SK-N-SH treated with all-trans-retinoic acid at 6 μM for 48 hours (cell line): ENCODE measurements at regions not wholly inside any gene's neighbourhood (a gene's known extent, or its start where the extent isn't known, plus 50 kb on each side); places are given as distances from the start of the nearest gene placed in this dataset.

ENCODE experiments used
- ARNTL ChIP-seq: fragments of 450-650 bp; formaldehyde crosslinking; IDR thresholded peaks from 2 replicates; pipeline ENCODE4 v1.5.0; 2020; ENCODE audit warnings: low read depth, mild to moderate bottlenecking, moderate library complexity, borderline replicate concordance
- PATZ1 ChIP-seq: fragments of 250-450 bp; sonication (Bioruptor Pico); IDR thresholded peaks from 2 replicates; pipeline ENCODE4 v1.8.0; 2020; ENCODE audit warnings: mild to moderate bottlenecking, moderate library complexity, borderline replicate concordance
- RARB ChIP-seq: fragments of 250-450 bp; sonication (Bioruptor Pico); IDR thresholded peaks from 2 replicates; pipeline ENCODE4 v1.8.0; 2021; ENCODE audit warnings: mild to moderate bottlenecking, moderate library complexity
- ZFP3 ChIP-seq: fragments of 250-450 bp; sonication (Bioruptor Pico); IDR thresholded peaks from 2 replicates; pipeline ENCODE4 v1.5.0; 2020; ENCODE audit warnings: mild to moderate bottlenecking, moderate library complexity

- TF ChIP-seq ZFP3 (no peak), PATZ1 (CRISPR knock-in tag) (no peak), ARNTL (CRISPR knock-in tag) (no peak), RARB (CRISPR knock-in tag) (no peak)
Observed at GRCh38 chr4:180099957-180100356, 2143.2 kb upstream of the TENM3 start.
